Fibroblast of gingiva (primary cell): ENCODE measurements at regions not wholly inside any gene's neighbourhood (a gene's known extent, or its start where the extent isn't known, plus 50 kb on each side); places are given as distances from the start of the nearest gene placed in this dataset.
"Not testable (repeated sequence)": the region's sequence is repeated elsewhere in the genome, so short reads cannot be mapped to it uniquely, and the experiment has no call there.

Experiments
- DNase-seq: peaks from one replicate; pipeline ENCODE4 v3.0.0-alpha.2; 2011; ENCODE audit warnings: low read depth

GRCh38 chr6:50467931-50468330 lies 245.4 kb upstream of the TFAP2D start:
- no peak for DNase-seq

GRCh38 chr6:50471041-50471440 lies 242.3 kb upstream of the TFAP2D start:
- DNase-seq, result no peak

GRCh38 chr6:50510361-50510760 lies 203.0 kb upstream of the TFAP2D start:
- no peak for DNase-seq

- DNase-seq, result no peak
Measured at GRCh38 chr6:50520326-50521266, 192.7 kb upstream of the TFAP2D start.

GRCh38 chr6:50524341-50524740 lies 189.0 kb upstream of the TFAP2D start:
- DNase-seq, result no peak

- no peak for DNase-seq
Measured at GRCh38 chr6:50527985-50528384, 185.3 kb upstream of the TFAP2D start.

GRCh38 chr6:50539447-50539846 lies 173.9 kb upstream of the TFAP2D start:
- no peak for DNase-seq

GRCh38 chr6:50541941-50542340 lies 171.4 kb upstream of the TFAP2D start:
- DNase-seq, result no peak

GRCh38 chr6:50543666-50544065 lies 169.7 kb upstream of the TFAP2D start:
- no peak for DNase-seq

GRCh38 chr6:50549026-50549425 lies 164.3 kb upstream of the TFAP2D start:
- DNase-seq, result no peak

- DNase-seq, result no peak
Measured at GRCh38 chr6:50549475-50549874, 163.9 kb upstream of the TFAP2D start.

GRCh38 chr6:50555982-50556381 lies 157.3 kb upstream of the TFAP2D start:
- DNase-seq, result no peak

- DNase-seq, result no peak
Measured at GRCh38 chr6:50565004-50565403, 148.3 kb upstream of the TFAP2D start.

- DNase-seq, result not testable (repeated sequence)
Measured at GRCh38 chr6:50571230-50571629, 142.1 kb upstream of the TFAP2D start.

- no peak for DNase-seq
Measured at GRCh38 chr6:50585441-50586330, 127.6 kb upstream of the TFAP2D start.

- DNase-seq, result no peak
Measured at GRCh38 chr6:50586331-50586675, 127.0 kb upstream of the TFAP2D start.

GRCh38 chr6:50589751-50590470 lies 123.4 kb upstream of the TFAP2D start:
- DNase-seq, result no peak

GRCh38 chr6:50591135-50591534 lies 122.2 kb upstream of the TFAP2D start:
- DNase-seq, result no peak

GRCh38 chr6:50600280-50600679 lies 113.0 kb upstream of the TFAP2D start:
- no peak for DNase-seq

GRCh38 chr6:50602292-50602691 lies 111.0 kb upstream of the TFAP2D start:
- no peak for DNase-seq

GRCh38 chr6:50608421-50608820 lies 104.9 kb upstream of the TFAP2D start:
- no peak for DNase-seq

GRCh38 chr6:50610562-50610961 lies 102.8 kb upstream of the TFAP2D start:
- DNase-seq, result no peak
